ENCODE measurements at regions not wholly inside any gene's neighbourhood (a gene's known extent, or its start where the extent isn't known, plus 50 kb on each side); places are given as distances from the start of the nearest gene placed in this dataset.

GRCh38 chr3:102670986-102671385 lies 236.2 kb downstream of the ZPLD1 start:
- TF ChIP-seq, protein P1, sequence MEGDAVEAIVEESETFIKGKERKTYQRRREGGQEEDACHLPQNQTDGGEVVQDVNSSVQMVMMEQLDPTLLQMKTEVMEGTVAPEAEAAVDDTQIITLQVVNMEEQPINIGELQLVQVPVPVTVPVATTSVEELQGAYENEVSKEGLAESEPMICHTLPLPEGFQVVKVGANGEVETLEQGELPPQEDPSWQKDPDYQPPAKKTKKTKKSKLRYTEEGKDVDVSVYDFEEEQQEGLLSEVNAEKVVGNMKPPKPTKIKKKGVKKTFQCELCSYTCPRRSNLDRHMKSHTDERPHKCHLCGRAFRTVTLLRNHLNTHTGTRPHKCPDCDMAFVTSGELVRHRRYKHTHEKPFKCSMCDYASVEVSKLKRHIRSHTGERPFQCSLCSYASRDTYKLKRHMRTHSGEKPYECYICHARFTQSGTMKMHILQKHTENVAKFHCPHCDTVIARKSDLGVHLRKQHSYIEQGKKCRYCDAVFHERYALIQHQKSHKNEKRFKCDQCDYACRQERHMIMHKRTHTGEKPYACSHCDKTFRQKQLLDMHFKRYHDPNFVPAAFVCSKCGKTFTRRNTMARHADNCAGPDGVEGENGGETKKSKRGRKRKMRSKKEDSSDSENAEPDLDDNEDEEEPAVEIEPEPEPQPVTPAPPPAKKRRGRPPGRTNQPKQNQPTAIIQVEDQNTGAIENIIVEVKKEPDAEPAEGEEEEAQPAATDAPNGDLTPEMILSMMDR (IDR thresholded peaks at IDR 0.05) = 0 out of 2 replicates have a peak, but pooled peaks have one; percentile 8
- no peak for TF ChIP-seq ZFX (IDR thresholded peaks at IDR 0.05; ENCODE audit: borderline replicate concordance)

Data from 22Rv1 (cell line).